Cardiac septum (tissue), 1 donor: ENCODE measurements at regions not wholly inside any gene's neighbourhood (a gene's known extent, or its start where the extent isn't known, plus 50 kb on each side); places are given as distances from the start of the nearest gene placed in this dataset.

Source experiments
- DNase-seq: peaks from one replicate; pipeline ENCODE4 v3.0.0-alpha.2; 2020; ENCODE audit warnings: low spot score
- intact Hi-C: fragments of 100-400 bp; cut with DNase I; formaldehyde crosslinking; loops from one replicate; pipeline ENCODE4 v1.14.0; 2022
- donor health status: DM: no; HTN: no; CAD: no.

- no peak for DNase-seq
- intact Hi-C loops: no loop called here
Observed at GRCh38 chr12:107619831-107620230, 65.8 kb upstream of the PWP1 start.

GRCh38 chr12:107622001-107622400 lies 63.6 kb upstream of the PWP1 start:
- intact Hi-C loops: no loop called here
- no peak for DNase-seq

GRCh38 chr12:107624493-107624892 lies 61.1 kb upstream of the PWP1 start:
- intact Hi-C loops: no loop called here
- no peak for DNase-seq

GRCh38 chr12:107631715-107632114 lies 53.9 kb upstream of the PWP1 start:
- intact Hi-C loops: no loop called here

GRCh38 chr12:107632246-107632645 lies 53.4 kb upstream of the PWP1 start:
- intact Hi-C loops: no loop called here
- DNase-seq: no peak

More at GRCh38 chr12:107631715-107632114, 53.9 kb upstream of the PWP1 start:
- no peak for DNase-seq

- intact Hi-C loops: no loop called here
- no peak for DNase-seq
Observed at GRCh38 chr12:107634530-107634929, 51.1 kb upstream of the PWP1 start.

GRCh38 chr12:107635139-107635538 lies 50.5 kb upstream of the PWP1 start:
- DNase-seq: no peak
- intact Hi-C loops: no loop called here
